HL-60 (cell line): ENCODE measurements at regions not wholly inside any gene's neighbourhood (a gene's known extent, or its start where the extent isn't known, plus 50 kb on each side); places are given as distances from the start of the nearest gene placed in this dataset.
"Not testable (repeated sequence)": the region's sequence is repeated elsewhere in the genome, so short reads cannot be mapped to it uniquely, and the experiment has no call there.

ENCODE experiments used
- DNase-seq, 2 experiments: peaks; one replicate each; pipeline ENCODE4 v3.0.0-alpha.2; 2010 to 2020; ENCODE audit warnings: low read depth in 1 of 2, low spot score in 1 of 2
- H3K27ac ChIP-seq: fragments of 250-450 bp; sonication (Bioruptor Pico); replicated peaks from 2 replicates; pipeline ENCODE4 v1.5.1; 2020; ENCODE audit warnings: mild to moderate bottlenecking, moderate library complexity
- H3K27me3 ChIP-seq: fragments of 250-450 bp; sonication (Bioruptor Pico); 2 replicates; pipeline ENCODE4 v1.5.1; 2021; ENCODE audit warnings: mild to moderate bottlenecking, moderate library complexity; ENCODE audit not compliant: insufficient read depth, poor library complexity, severe bottlenecking
- H3K4me3 ChIP-seq: replicated peaks from 2 replicates; pipeline ENCODE4 v1.5.1; 2011; ENCODE audit warnings: mild to moderate bottlenecking, control low read depth, low read length; ENCODE audit not compliant: insufficient read depth
- CTCF ChIP-seq: IDR thresholded peaks from one replicate; pipeline ENCODE4 v1.5.1; 2011; ENCODE audit warnings: low read length, control low read depth, inconsistent platforms; ENCODE audit not compliant: insufficient read depth
- GABPA ChIP-seq: IDR thresholded peaks from 2 replicates; pipeline ENCODE4 v1.6.1; 2012; ENCODE audit warnings: low read depth
- POLR2AphosphoS5 ChIP-seq: IDR thresholded peaks from 2 replicates; pipeline ENCODE4 v1.6.1; 2012; ENCODE audit warnings: low read depth
- SPI1 ChIP-seq: IDR thresholded peaks from 2 replicates; pipeline ENCODE4 v1.6.1; 2012; ENCODE audit warnings: low read depth, mild to moderate bottlenecking, borderline replicate concordance
- TF ChIP-seq, protein P1 (sequence below): IDR thresholded peaks from 2 replicates; pipeline ENCODE4 v1.6.1; 2012; ENCODE audit warnings: low read depth; ENCODE audit not compliant: insufficient replicate concordance

- H3K4me3 ChIP-seq: no peak overlapping the region
- TF ChIP-seq GABPA: no peak
- no peak for TF ChIP-seq CTCF
- TF ChIP-seq, protein P1, sequence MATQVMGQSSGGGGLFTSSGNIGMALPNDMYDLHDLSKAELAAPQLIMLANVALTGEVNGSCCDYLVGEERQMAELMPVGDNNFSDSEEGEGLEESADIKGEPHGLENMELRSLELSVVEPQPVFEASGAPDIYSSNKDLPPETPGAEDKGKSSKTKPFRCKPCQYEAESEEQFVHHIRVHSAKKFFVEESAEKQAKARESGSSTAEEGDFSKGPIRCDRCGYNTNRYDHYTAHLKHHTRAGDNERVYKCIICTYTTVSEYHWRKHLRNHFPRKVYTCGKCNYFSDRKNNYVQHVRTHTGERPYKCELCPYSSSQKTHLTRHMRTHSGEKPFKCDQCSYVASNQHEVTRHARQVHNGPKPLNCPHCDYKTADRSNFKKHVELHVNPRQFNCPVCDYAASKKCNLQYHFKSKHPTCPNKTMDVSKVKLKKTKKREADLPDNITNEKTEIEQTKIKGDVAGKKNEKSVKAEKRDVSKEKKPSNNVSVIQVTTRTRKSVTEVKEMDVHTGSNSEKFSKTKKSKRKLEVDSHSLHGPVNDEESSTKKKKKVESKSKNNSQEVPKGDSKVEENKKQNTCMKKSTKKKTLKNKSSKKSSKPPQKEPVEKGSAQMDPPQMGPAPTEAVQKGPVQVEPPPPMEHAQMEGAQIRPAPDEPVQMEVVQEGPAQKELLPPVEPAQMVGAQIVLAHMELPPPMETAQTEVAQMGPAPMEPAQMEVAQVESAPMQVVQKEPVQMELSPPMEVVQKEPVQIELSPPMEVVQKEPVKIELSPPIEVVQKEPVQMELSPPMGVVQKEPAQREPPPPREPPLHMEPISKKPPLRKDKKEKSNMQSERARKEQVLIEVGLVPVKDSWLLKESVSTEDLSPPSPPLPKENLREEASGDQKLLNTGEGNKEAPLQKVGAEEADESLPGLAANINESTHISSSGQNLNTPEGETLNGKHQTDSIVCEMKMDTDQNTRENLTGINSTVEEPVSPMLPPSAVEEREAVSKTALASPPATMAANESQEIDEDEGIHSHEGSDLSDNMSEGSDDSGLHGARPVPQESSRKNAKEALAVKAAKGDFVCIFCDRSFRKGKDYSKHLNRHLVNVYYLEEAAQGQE: no peak
- TF ChIP-seq POLR2AphosphoS5: no peak
- no peak for TF ChIP-seq SPI1
- H3K27me3 ChIP-seq: no peaks in the 10 kb centered on the region
- no peak overlapping the region for H3K27ac ChIP-seq
- DNase-seq: no peak
These were observed 67.5 kb upstream of the RGPD5 start for GRCh38 chr2:109726379-109727270.

DNA sequence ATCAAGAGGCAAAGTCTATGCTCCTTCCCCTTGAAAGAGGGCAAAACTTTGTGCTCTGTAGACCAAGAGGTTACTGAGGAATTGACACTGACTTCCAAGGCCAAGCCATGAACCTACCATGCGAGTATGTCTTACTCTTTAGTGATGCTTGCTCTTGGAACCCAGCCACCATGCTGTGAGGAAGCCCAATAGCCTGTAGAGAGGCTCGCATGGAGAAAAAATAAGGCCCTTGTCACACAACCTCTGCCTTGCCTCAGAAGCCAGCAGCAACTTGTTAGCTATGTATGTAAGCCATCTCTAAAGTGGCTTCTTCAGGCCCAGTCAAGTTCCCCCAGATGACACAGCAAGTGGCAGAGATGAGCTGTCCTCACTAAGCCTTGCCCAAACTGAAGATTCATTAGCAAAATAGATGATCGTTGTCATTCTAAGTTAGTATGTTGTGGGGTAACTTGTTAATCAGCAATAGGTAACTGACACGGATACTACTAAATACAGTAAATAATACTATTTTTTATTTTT, 66.1 kb upstream of the RGPD5 start:
- TF ChIP-seq SPI1 (no peak), GABPA (no peak), CTCF (no peak), POLR2AphosphoS5 (no peak)
- TF ChIP-seq, protein P1: no peak
- no peak overlapping the region for H3K27ac ChIP-seq
- no peak for DNase-seq
- no peak overlapping the region for H3K4me3 ChIP-seq
- H3K27me3 ChIP-seq: no peaks in the 10 kb centered on the region

- H3K4me3 ChIP-seq, H3K27me3 ChIP-seq, DNase-seq, H3K27ac ChIP-seq: not testable (repeated sequence)
These were observed 60.4 kb upstream of the RGPD5 start for GRCh38 chr2:109733746-109734145.

- Histone ChIP-seq H3K4me3 (no peak overlapping the region), H3K27ac (no peak overlapping the region), H3K27me3 (no peaks in the 10 kb centered on the region)
- peak; percentile 13 for TF ChIP-seq CTCF
- no peak for TF ChIP-seq GABPA
- DNase-seq: peak in 1 of 2 experiments; percentile 34
These were observed 57.8 kb upstream of the RGPD5 start for GRCh38 chr2:109736177-109736827.
